ENCODE measurements at regions not wholly inside any gene's neighbourhood (a gene's known extent, or its start where the extent isn't known, plus 50 kb on each side); places are given as distances from the start of the nearest gene placed in this dataset.

GRCh38 chr10:61283481-61284221, 169.5 kb downstream of the TMEM26 start:
- WGBS = 47% methylated on average over 3 of the region's 3 CpGs
- no peak for DNase-seq (ENCODE audit: low spot score in 2 of 2)
- no peak overlapping the region for H3K4me3 ChIP-seq

GRCh38 chr10:61283066-61283465, 170.1 kb downstream of the TMEM26 start:
- TF ChIP-seq CTCF (IDR thresholded peaks at IDR 0.05) (no peak), EP300 (IDR thresholded peaks at IDR 0.05) (no peak), POLR2A (IDR thresholded peaks at IDR 0.05) (no peak), POLR2AphosphoS5 (IDR thresholded peaks at IDR 0.05) (no peak)
- 87% methylated on average over 2 of the region's 2 CpGs for WGBS
- H3K4me1 ChIP-seq = peaks cover 4% of the 10 kb centered on the region
- no peak overlapping the region for H3K4me3 ChIP-seq
- no peaks in the 10 kb centered on the region for H3K9me3 ChIP-seq
- no peaks in the 10 kb centered on the region for H3K36me3 ChIP-seq
- H3K27ac ChIP-seq = no peak overlapping the region
- no peaks in the 10 kb centered on the region for H3K27me3 ChIP-seq
- DNase-seq (ENCODE audit: low spot score in 2 of 2) = no peak

More at GRCh38 chr10:61283481-61284221, 169.5 kb downstream of the TMEM26 start:
- peaks cover 4% of the 10 kb centered on the region for H3K4me1 ChIP-seq
- H3K36me3 ChIP-seq = no peaks in the 10 kb centered on the region
- TF ChIP-seq EP300 (IDR thresholded peaks at IDR 0.05) = no peak
- TF ChIP-seq POLR2A (IDR thresholded peaks at IDR 0.05) = no peak
- TF ChIP-seq CTCF (IDR thresholded peaks at IDR 0.05) = no peak
- no peak for TF ChIP-seq POLR2AphosphoS5 (IDR thresholded peaks at IDR 0.05)
- H3K27ac ChIP-seq = no peak overlapping the region
- no peaks in the 10 kb centered on the region for H3K27me3 ChIP-seq
- H3K9me3 ChIP-seq = no peaks in the 10 kb centered on the region

- Histone ChIP-seq H3K4me1 (no peaks in the 10 kb centered on the region), H3K9me3 (no peaks in the 10 kb centered on the region), H3K27ac (no peak overlapping the region), H3K4me3 (no peak overlapping the region), H3K27me3 (no peaks in the 10 kb centered on the region), H3K36me3 (no peaks in the 10 kb centered on the region)
- TF ChIP-seq EP300 (IDR thresholded peaks at IDR 0.05) (no peak), POLR2A (IDR thresholded peaks at IDR 0.05) (no peak), POLR2AphosphoS5 (IDR thresholded peaks at IDR 0.05) (no peak), CTCF (IDR thresholded peaks at IDR 0.05) (no peak)
- 68% methylated on average over 3 of the region's 3 CpGs for WGBS
- DNase-seq (ENCODE audit: low spot score in 2 of 2) = no peak
Observed at GRCh38 chr10:61280303-61280702, 172.9 kb downstream of the TMEM26 start.

GRCh38 chr10:61279400-61279799, 173.8 kb downstream of the TMEM26 start:
- Histone ChIP-seq H3K27ac (no peak overlapping the region), H3K36me3 (no peaks in the 10 kb centered on the region), H3K4me1 (no peaks in the 10 kb centered on the region), H3K9me3 (no peaks in the 10 kb centered on the region), H3K27me3 (no peaks in the 10 kb centered on the region), H3K4me3 (no peak overlapping the region)
- 93% methylated on average over 7 of the region's 7 CpGs for WGBS
- no peak for TF ChIP-seq CTCF (IDR thresholded peaks at IDR 0.05)
- no peak for TF ChIP-seq POLR2AphosphoS5 (IDR thresholded peaks at IDR 0.05)
- no peak for TF ChIP-seq POLR2A (IDR thresholded peaks at IDR 0.05)
- no peak for TF ChIP-seq EP300 (IDR thresholded peaks at IDR 0.05)
- no peak for DNase-seq (ENCODE audit: low spot score in 2 of 2)

- DNase-seq (ENCODE audit: low spot score in 2 of 2) = no peak
- 96% methylated on average over 2 of the region's 2 CpGs for WGBS
- H3K27me3 ChIP-seq = no peaks in the 10 kb centered on the region
- TF ChIP-seq CTCF (IDR thresholded peaks at IDR 0.05) (no peak), POLR2AphosphoS5 (IDR thresholded peaks at IDR 0.05) (no peak), POLR2A (IDR thresholded peaks at IDR 0.05) (no peak), EP300 (IDR thresholded peaks at IDR 0.05) (no peak)
- H3K36me3 ChIP-seq = no peaks in the 10 kb centered on the region
- H3K4me3 ChIP-seq = no peak overlapping the region
- H3K9me3 ChIP-seq = no peaks in the 10 kb centered on the region
- H3K27ac ChIP-seq = no peak overlapping the region
- no peaks in the 10 kb centered on the region for H3K4me1 ChIP-seq
Observed at GRCh38 chr10:61278556-61278955, 174.6 kb downstream of the TMEM26 start.

All from suprapubic skin (tissue), 4 donors.